ENCODE measurements at regions not wholly inside any gene's neighbourhood (a gene's known extent, or its start where the extent isn't known, plus 50 kb on each side); places are given as distances from the start of the nearest gene placed in this dataset.

DNA sequence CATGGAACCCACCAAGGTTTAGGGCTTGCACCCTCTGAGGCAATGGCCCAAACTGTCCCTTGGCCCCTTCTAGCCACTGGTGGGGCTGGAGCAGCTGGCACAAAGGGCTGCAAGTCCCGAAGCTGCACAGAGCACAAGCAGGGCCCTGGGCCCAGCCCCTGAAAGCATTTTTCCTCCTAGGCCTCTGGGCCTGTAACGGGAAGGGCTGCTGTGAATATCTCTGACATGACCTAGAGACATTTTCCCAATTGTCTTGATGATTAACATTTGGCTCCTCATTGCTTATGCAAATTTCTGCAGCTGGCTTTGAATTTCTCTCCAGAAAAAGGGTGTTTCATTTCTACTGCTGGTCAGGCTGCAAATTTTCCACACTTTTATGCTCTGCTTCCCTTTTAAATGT, 151.5 kb upstream of the CADPS start:
- DNase-seq = no peak
- whole genome bisulfite sequencing, 4 donors = 58 to 75% (median 60%) methylated on average over 2 of the region's 2 CpGs
- no peak for ATAC-seq
- no peaks in the 10 kb centered on the region for H3K36me3 ChIP-seq
- H3K4me1 ChIP-seq = no peaks in the 10 kb centered on the region
- H3K4me3 ChIP-seq = no peak overlapping the region
- H3K27ac ChIP-seq = no peak overlapping the region
- intact Hi-C loops (cut with DNase I) = no loop called here
- H3K9me3 ChIP-seq = no peaks in the 10 kb centered on the region
- TF ChIP-seq, protein P1, sequence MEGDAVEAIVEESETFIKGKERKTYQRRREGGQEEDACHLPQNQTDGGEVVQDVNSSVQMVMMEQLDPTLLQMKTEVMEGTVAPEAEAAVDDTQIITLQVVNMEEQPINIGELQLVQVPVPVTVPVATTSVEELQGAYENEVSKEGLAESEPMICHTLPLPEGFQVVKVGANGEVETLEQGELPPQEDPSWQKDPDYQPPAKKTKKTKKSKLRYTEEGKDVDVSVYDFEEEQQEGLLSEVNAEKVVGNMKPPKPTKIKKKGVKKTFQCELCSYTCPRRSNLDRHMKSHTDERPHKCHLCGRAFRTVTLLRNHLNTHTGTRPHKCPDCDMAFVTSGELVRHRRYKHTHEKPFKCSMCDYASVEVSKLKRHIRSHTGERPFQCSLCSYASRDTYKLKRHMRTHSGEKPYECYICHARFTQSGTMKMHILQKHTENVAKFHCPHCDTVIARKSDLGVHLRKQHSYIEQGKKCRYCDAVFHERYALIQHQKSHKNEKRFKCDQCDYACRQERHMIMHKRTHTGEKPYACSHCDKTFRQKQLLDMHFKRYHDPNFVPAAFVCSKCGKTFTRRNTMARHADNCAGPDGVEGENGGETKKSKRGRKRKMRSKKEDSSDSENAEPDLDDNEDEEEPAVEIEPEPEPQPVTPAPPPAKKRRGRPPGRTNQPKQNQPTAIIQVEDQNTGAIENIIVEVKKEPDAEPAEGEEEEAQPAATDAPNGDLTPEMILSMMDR (IDR thresholded peaks at IDR 0.05) = no peak
- TF ChIP-seq POLR2A (IDR thresholded peaks at IDR 0.05) = no peak
- no peaks in the 10 kb centered on the region for H3K27me3 ChIP-seq

DNA sequence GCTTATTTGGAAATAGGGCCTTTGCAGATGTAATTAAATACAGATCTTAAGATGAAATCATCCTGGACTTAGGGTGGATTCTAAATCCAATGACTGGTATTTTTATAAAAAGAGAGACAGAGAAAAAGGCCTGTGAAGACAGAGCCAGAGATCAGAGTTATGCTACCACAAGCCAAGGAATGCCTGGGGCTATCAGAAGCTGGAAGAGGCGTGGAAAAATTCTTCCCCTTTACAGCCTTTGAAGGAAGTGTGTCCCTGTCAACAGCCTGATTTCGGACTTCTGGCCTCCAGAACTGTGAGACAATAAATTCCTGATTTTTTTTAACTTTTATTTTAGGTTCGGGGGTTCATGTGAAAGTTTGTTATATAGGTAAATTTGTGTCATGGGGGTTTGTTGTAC, 154.1 kb upstream of the CADPS start:
- H3K4me3 ChIP-seq = no peak overlapping the region
- WGBS, 4 donors = 60 to 71% (median 65%) methylated on average over 3 of the region's 3 CpGs
- no peak overlapping the region for H3K27ac ChIP-seq
- no peak for TF ChIP-seq POLR2A (IDR thresholded peaks at IDR 0.05)
- TF ChIP-seq, protein P1 (IDR thresholded peaks at IDR 0.05) = no peak
- no peaks in the 10 kb centered on the region for H3K27me3 ChIP-seq
- no peaks in the 10 kb centered on the region for H3K9me3 ChIP-seq
- no peak for DNase-seq
- peaks cover 0 to 3% (median 0%) of the 10 kb centered on the region in 12 donors for H3K4me1 ChIP-seq
- ATAC-seq = no peak
- intact Hi-C loops (cut with DNase I) = no loop called here
- H3K36me3 ChIP-seq = no peaks in the 10 kb centered on the region

DNA sequence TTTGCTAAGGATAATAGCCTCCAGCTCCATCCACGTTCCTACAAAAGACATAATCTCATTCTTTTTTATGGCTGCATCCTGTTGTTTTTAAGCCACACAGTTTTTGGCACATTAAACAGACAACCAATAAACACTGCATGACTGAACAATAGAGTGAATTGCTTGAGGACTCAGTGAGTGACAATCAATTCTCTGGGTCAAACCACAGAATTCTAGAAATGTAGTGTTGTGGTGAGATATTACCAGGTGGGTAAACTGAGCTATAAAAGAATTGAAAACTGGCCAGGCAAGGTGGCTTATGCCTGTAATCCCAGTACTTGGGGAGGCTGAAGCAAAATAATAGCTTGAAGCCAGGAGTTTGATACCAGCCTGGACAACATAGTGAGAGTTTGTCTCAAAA, 154.7 kb upstream of the CADPS start:
- Histone ChIP-seq H3K4me3 (no peak overlapping the region), H3K9me3 (no peaks in the 10 kb centered on the region), H3K36me3 (no peaks in the 10 kb centered on the region), H3K4me1 (peaks cover 0 to 3% (median 0%) of the 10 kb centered on the region in 12 donors), H3K27ac (no peak overlapping the region), H3K27me3 (no peaks in the 10 kb centered on the region)
- 49 to 75% (median 67%) methylated on average over 1 of the region's 1 CpG for WGBS, 4 donors
- DNase-seq (no peak), ATAC-seq (no peak)
- intact Hi-C loops (cut with DNase I) = no loop called here
- TF ChIP-seq, protein P1 (IDR thresholded peaks at IDR 0.05) = no peak
- no peak for TF ChIP-seq POLR2A (IDR thresholded peaks at IDR 0.05)

DNA sequence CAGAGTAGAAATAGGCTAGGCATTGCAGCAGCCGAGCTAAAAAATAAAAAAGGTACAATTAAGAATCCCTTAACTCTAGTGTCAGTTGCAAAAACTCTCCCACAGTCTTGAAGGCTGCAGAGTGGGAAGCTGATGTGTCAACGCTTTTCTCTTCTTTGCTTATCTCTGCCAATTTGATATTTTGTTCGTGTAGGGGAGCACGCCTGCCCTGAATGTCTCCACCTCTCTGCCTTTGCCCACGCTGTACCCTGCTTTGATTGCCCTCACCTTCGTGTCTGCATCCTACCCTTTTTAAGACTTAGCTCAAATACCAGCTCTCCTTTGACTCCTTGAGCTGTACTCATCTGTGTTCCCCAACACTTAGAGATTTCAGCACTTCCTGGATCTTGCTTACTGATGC, 155.4 kb upstream of the CADPS start:
- TF ChIP-seq, protein P1 (IDR thresholded peaks at IDR 0.05) = no peak
- no peak for TF ChIP-seq POLR2A (IDR thresholded peaks at IDR 0.05)
- no peak for ATAC-seq
- 38 to 48% (median 39%) methylated on average over 6 of the region's 6 CpGs for WGBS, 4 donors

More for the DNA sequence above, 155.4 kb upstream of the CADPS start:
- Histone ChIP-seq H3K27ac (no peak overlapping the region), H3K9me3 (no peaks in the 10 kb centered on the region), H3K36me3 (no peaks in the 10 kb centered on the region), H3K27me3 (no peaks in the 10 kb centered on the region), H3K4me1 (peaks cover 0 to 3% (median 0%) of the 10 kb centered on the region in 12 donors), H3K4me3 (no peak overlapping the region)
- no peak for DNase-seq
- intact Hi-C loops (cut with DNase I) = no loop called here

Data from heart left ventricle (tissue), 16 donors.